ENCODE measurements at regions not wholly inside any gene's neighbourhood (a gene's known extent, or its start where the extent isn't known, plus 50 kb on each side); places are given as distances from the start of the nearest gene placed in this dataset.

- Histone ChIP-seq H2AFZ (ENCODE audit: insufficient read depth, low read depth, low read length, poor library complexity, severe bottlenecking) (no peak overlapping the region), H3K79me2 (ENCODE audit: insufficient read depth, low read length) (no peaks in the 10 kb centered on the region), H3K36me3 (replicated peaks in 1 of 2; ENCODE audit: control insufficient read depth in 1 of 2, insufficient read depth in 2 of 2, low read length in 2 of 2) (no peaks in the 10 kb centered on the region), H3K27ac (ENCODE audit: low read depth in 1 of 2, low read length in 2 of 2) (no peak overlapping the region), H3K27me3 (ENCODE audit: control insufficient read depth in 2 of 2, insufficient read depth in 2 of 2, low read length in 2 of 2) (no peaks in the 10 kb centered on the region), H3K9me3 (replicated peaks in 1 of 2; ENCODE audit: control insufficient read depth in 1 of 2, insufficient read depth in 1 of 2, low read length in 2 of 2) (no peaks in the 10 kb centered on the region), H4K20me1 (ENCODE audit: insufficient read depth, low read length) (no peaks in the 10 kb centered on the region), H3K4me3 (replicated peaks in 1 of 3; ENCODE audit: low read depth in 2 of 3, low read length in 3 of 3) (no peak overlapping the region), H3K4me1 (ENCODE audit: control insufficient read depth in 1 of 2, insufficient read depth in 2 of 2, low read length in 2 of 2) (no peaks in the 10 kb centered on the region), H3K4me2 (replicated peaks; ENCODE audit: extremely low read depth, low read length, poor library complexity, severe bottlenecking) (no peak overlapping the region), H3K9ac (ENCODE audit: insufficient read depth, low read length, poor library complexity, severe bottlenecking) (no peak overlapping the region)
- Mint-ChIP-seq H3K9me3 (peaks cover 0 to 5% (median 2%) of the 10 kb centered on the region in 7 donors), H3K27me3 (ENCODE audit: low read depth in 3 of 3) (peaks cover 0 to 5% (median 0%) of the 10 kb centered on the region in 3 donors), H3K4me1 (no peaks in the 10 kb centered on the region), H3K27ac (no peak overlapping the region), H3K4me3 (no peak overlapping the region), H3K36me3 (no peaks in the 10 kb centered on the region)
- WGBS (ENCODE audit: insufficient coverage): no CpG with 5 or more reads among the region's 4 CpGs
- TF ChIP-seq CTCF (IDR thresholded peaks at IDR 0.05): no peak
- no peak for DNase-seq
- intact Hi-C loops (cut with micrococcal nuclease): no loop called here
Observed at GRCh38 chr5:147068998-147069397, 165.8 kb upstream of the STK32A start.

GRCh38 chr5:147072622-147073021, 162.2 kb upstream of the STK32A start:
- no peaks in the 10 kb centered on the region for H3K9me3 ChIP-seq (replicated peaks in 1 of 2; ENCODE audit: control insufficient read depth in 1 of 2, insufficient read depth in 1 of 2, low read length in 2 of 2)
- DNase-seq: no peak
- H3K36me3 Mint-ChIP-seq: no peaks in the 10 kb centered on the region
- no peak overlapping the region for H2AFZ ChIP-seq (ENCODE audit: insufficient read depth, low read depth, low read length, poor library complexity, severe bottlenecking)
- no peaks in the 10 kb centered on the region for H3K79me2 ChIP-seq (ENCODE audit: insufficient read depth, low read length)
- no peak overlapping the region for H3K27ac ChIP-seq (ENCODE audit: low read depth in 1 of 2, low read length in 2 of 2)
- no peaks in the 10 kb centered on the region for H4K20me1 ChIP-seq (ENCODE audit: insufficient read depth, low read length)
- H3K27me3 ChIP-seq (ENCODE audit: control insufficient read depth in 2 of 2, insufficient read depth in 2 of 2, low read length in 2 of 2): no peaks in the 10 kb centered on the region
- no peak overlapping the region for H3K9ac ChIP-seq (ENCODE audit: insufficient read depth, low read length, poor library complexity, severe bottlenecking)
- H3K4me1 ChIP-seq (ENCODE audit: control insufficient read depth in 1 of 2, insufficient read depth in 2 of 2, low read length in 2 of 2): no peaks in the 10 kb centered on the region
- no peak overlapping the region for H3K4me3 ChIP-seq (replicated peaks in 1 of 3; ENCODE audit: low read depth in 2 of 3, low read length in 3 of 3)
- no peak overlapping the region for H3K27ac Mint-ChIP-seq
- no peaks in the 10 kb centered on the region for H3K36me3 ChIP-seq (replicated peaks in 1 of 2; ENCODE audit: control insufficient read depth in 1 of 2, insufficient read depth in 2 of 2, low read length in 2 of 2)
- no peak overlapping the region for H3K4me3 Mint-ChIP-seq
- no peak overlapping the region for H3K4me2 ChIP-seq (replicated peaks; ENCODE audit: extremely low read depth, low read length, poor library complexity, severe bottlenecking)
- no CpG with 5 or more reads among the region's 2 CpGs for WGBS (ENCODE audit: insufficient coverage)
- peaks cover 0 to 5% (median 2%) of the 10 kb centered on the region in 7 donors for H3K9me3 Mint-ChIP-seq
- peaks cover 0 to 2% (median 0%) of the 10 kb centered on the region in 3 donors for H3K27me3 Mint-ChIP-seq (ENCODE audit: low read depth in 3 of 3)
- intact Hi-C loops (cut with micrococcal nuclease): no loop called here
- no peak for TF ChIP-seq CTCF (IDR thresholded peaks at IDR 0.05)
- no peaks in the 10 kb centered on the region for H3K4me1 Mint-ChIP-seq

Data from CD14-positive monocyte (primary cell).